Hepatocyte (in vitro differentiated cells): ENCODE measurements at regions not wholly inside any gene's neighbourhood (a gene's known extent, or its start where the extent isn't known, plus 50 kb on each side); places are given as distances from the start of the nearest gene placed in this dataset.
"Not testable (repeated sequence)": the region's sequence is repeated elsewhere in the genome, so short reads cannot be mapped to it uniquely, and the experiment has no call there.

ENCODE experiments used
- CTCF ChIP-seq: fragments of 200-600 bp; sonication (generic); IDR thresholded peaks from 2 replicates; pipeline ENCODE4 v1.5.1; 2016; ENCODE audit warnings: antibody characterized with exemption, mild to moderate bottlenecking; ENCODE audit not compliant: poor library complexity
- EZH2 ChIP-seq: fragments of 200-600 bp; sonication (generic); IDR thresholded peaks from 2 replicates; pipeline ENCODE4 v1.6.1; 2016; ENCODE audit warnings: antibody characterized with exemption, mild to moderate bottlenecking, borderline replicate concordance
- EZH2phosphoT487 ChIP-seq: fragments of 200-600 bp; sonication (generic); IDR thresholded peaks from one replicate; pipeline ENCODE4 v1.6.1; 2018; ENCODE audit warnings: antibody characterized with exemption, mild to moderate bottlenecking, low read depth, moderate library complexity; ENCODE audit not compliant: unreplicated experiment, severe bottlenecking

DNA sequence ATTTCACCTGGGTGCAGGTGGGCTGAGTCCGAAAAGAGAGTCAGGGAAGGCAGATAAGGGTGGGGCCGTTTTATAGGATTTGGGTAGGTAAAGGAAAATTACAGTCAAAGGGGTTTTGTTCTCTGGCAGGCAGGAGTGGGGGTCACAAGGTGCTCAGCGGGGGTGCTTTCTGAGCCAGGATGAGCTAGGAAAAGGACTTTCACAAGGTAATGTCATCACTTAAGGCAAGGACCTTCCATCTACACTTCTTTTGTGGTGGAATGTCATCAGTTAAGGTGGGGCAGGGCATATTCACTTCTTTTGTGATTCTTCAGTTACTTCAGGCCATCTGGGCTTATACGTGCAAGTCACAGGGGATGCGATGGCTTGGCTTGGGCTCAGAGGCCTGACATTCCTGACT is 68.6 kb upstream of the ARG1 start:
- not testable (repeated sequence) for TF ChIP-seq EZH2, EZH2phosphoT487, CTCF
